ENCODE measurements at regions not wholly inside any gene's neighbourhood (a gene's known extent, or its start where the extent isn't known, plus 50 kb on each side); places are given as distances from the start of the nearest gene placed in this dataset.

- no peak for DNase-seq
Measured at GRCh38 chr15:97473627-97474026, 486.9 kb upstream of the ARRDC4 start.

GRCh38 chr15:97479957-97480356 is 480.5 kb upstream of the ARRDC4 start:
- no peak for DNase-seq

GRCh38 chr15:97482521-97482920 is 478.0 kb upstream of the ARRDC4 start:
- DNase-seq = no peak

GRCh38 chr15:97483232-97483631 is 477.3 kb upstream of the ARRDC4 start:
- DNase-seq = no peak

GRCh38 chr15:97490429-97490828 is 470.1 kb upstream of the ARRDC4 start:
- DNase-seq = no peak

- no peak for DNase-seq
Measured at GRCh38 chr15:97501291-97501690, 459.2 kb upstream of the ARRDC4 start.

GRCh38 chr15:97502038-97502437 is 458.5 kb upstream of the ARRDC4 start:
- no peak for DNase-seq

GRCh38 chr15:97504031-97504792 is 456.3 kb upstream of the ARRDC4 start:
- DNase-seq = no peak

- no peak for DNase-seq
Measured at GRCh38 chr15:97517737-97518136, 442.8 kb upstream of the ARRDC4 start.

GRCh38 chr15:97520689-97521088 is 439.8 kb upstream of the ARRDC4 start:
- no peak for DNase-seq

- DNase-seq = peak in 38 of 56 donors; percentile 1 to 71 (median 22)
Measured at GRCh38 chr15:97521381-97522285, 438.9 kb upstream of the ARRDC4 start.

GRCh38 chr15:97522347-97522746 is 438.2 kb upstream of the ARRDC4 start:
- no peak for DNase-seq

GRCh38 chr15:97525809-97526208 is 434.7 kb upstream of the ARRDC4 start:
- DNase-seq = peak in 2 of 56 donors; percentile 25 to 26

- no peak for DNase-seq
Measured at GRCh38 chr15:97528238-97528637, 432.3 kb upstream of the ARRDC4 start.

- no peak for DNase-seq
Measured at GRCh38 chr15:97545799-97546198, 414.7 kb upstream of the ARRDC4 start.

GRCh38 chr15:97547381-97547780 is 413.1 kb upstream of the ARRDC4 start:
- DNase-seq = no peak

- no peak for DNase-seq
Measured at GRCh38 chr15:97561529-97561928, 399.0 kb upstream of the ARRDC4 start.

GRCh38 chr15:97563516-97563915 is 397.0 kb upstream of the ARRDC4 start:
- DNase-seq = no peak

- DNase-seq = no peak
Measured at GRCh38 chr15:97566961-97567360, 393.5 kb upstream of the ARRDC4 start.

GRCh38 chr15:97567411-97567810 is 393.1 kb upstream of the ARRDC4 start:
- no peak for DNase-seq

GRCh38 chr15:97576929-97577645 is 383.4 kb upstream of the ARRDC4 start:
- no peak for DNase-seq

GRCh38 chr15:97585408-97585807 is 375.1 kb upstream of the ARRDC4 start:
- DNase-seq = no peak

All from nucleus accumbens (tissue), 56 donors.